ENCODE measurements at regions not wholly inside any gene's neighbourhood (a gene's known extent, or its start where the extent isn't known, plus 50 kb on each side); places are given as distances from the start of the nearest gene placed in this dataset.

- peaks cover 18% of the 10 kb centered on the region; the same call in 1 of the 2 replicates for H3K9me3 ChIP-seq (ENCODE audit: low read length)
- H3K4me1 ChIP-seq (ENCODE audit: insufficient read depth, low read length), result no peaks in the 10 kb centered on the region
- no peaks in the 10 kb centered on the region for H3K27me3 ChIP-seq (ENCODE audit: control insufficient read depth in 1 of 2, insufficient read depth in 2 of 2, low read length in 2 of 2)
- DNase-seq (ENCODE audit: low spot score) (no peak), FAIRE-seq (no peak), ATAC-seq (no peak)
- TF ChIP-seq ZNF724P (CRISPR knock-in tag; IDR thresholded peaks at IDR 0.05; ENCODE audit: borderline replicate concordance) (no peak), MAFF (IDR thresholded peaks at IDR 0.05; ENCODE audit: low read depth, low read length) (peak; percentile 56; the same call in 1 of the 2 replicates), MAFK (conservative IDR thresholded peaks at IDR 0.05 in 1 of 2, IDR thresholded peaks at IDR 0.05 in 1 of 2; ENCODE audit: low read length in 2 of 2) (peak; percentile 8 to 66; a peak in 2 of 4 replicates), FUBP1 (CRISPR knock-in tag; IDR thresholded peaks at IDR 0.05; ENCODE audit: borderline replicate concordance) (no peak), KAT7 (CRISPR knock-in tag; IDR thresholded peaks at IDR 0.05; ENCODE audit: borderline replicate concordance) (no peak), NFYC (CRISPR knock-in tag; IDR thresholded peaks at IDR 0.05) (no peak), LCORL (IDR thresholded peaks at IDR 0.05) (no peak), LCORL (CRISPR knock-in tag; IDR thresholded peaks at IDR 0.05) (no peak)
- in situ Hi-C loops (cut with HindIII; ENCODE audit: extremely low pct_ligation_motif_present, low pct_unique_long_range_greater_than_20kb) (no loop called here), intact Hi-C loops (cut with micrococcal nuclease; ENCODE audit: unreplicated experiment) (no loop called here)
- H4K20me1 ChIP-seq (ENCODE audit: insufficient read depth, low read length), result no peaks in the 10 kb centered on the region
- 1% methylated on average over 2 of the region's 2 CpGs for WGBS (ENCODE audit: low lambda C conversion rate)
- no peaks in the 10 kb centered on the region for H3K36me3 ChIP-seq (replicated peaks in 1 of 2; ENCODE audit: control insufficient read depth in 1 of 2, insufficient read depth in 2 of 2, low read length in 2 of 2)
- H3K27ac ChIP-seq (ENCODE audit: extremely low read length, insufficient read depth, low read length), result no peak overlapping the region
- H3K4me2 ChIP-seq (ENCODE audit: low read depth, low read length), result no peak overlapping the region
- no peak overlapping the region for H3K9ac ChIP-seq (ENCODE audit: insufficient read depth, low read depth, low read length)
- no peak overlapping the region for H3K4me3 ChIP-seq (replicated peaks in 1 of 3; ENCODE audit: insufficient read depth in 1 of 3, low read depth in 2 of 3, low read length in 3 of 3)
- POLR2A ChIA-PET, result no interaction called here
- H3K79me2 ChIP-seq (ENCODE audit: insufficient read depth, low read length), result no peaks in the 10 kb centered on the region
- CTCF ChIA-PET (ENCODE audit: low intra/inter-chr PET ratio, low total read pairs), result no interaction called here
- BruUV-seq (replicated peaks), result no TSS peak
- H2AFZ ChIP-seq (ENCODE audit: low read length), result no peak overlapping the region
Observed at GRCh38 chr14:86971292-86971691, 1021.7 kb downstream of the GALC start.
